WTC11 (cell line): ENCODE measurements at regions not wholly inside any gene's neighbourhood (a gene's known extent, or its start where the extent isn't known, plus 50 kb on each side); places are given as distances from the start of the nearest gene placed in this dataset.

Experiments
- CTCF ChIP-seq: fragments of 200-600 bp; IDR thresholded peaks from 2 replicates; pipeline ENCODE4 v1.8.0; 2022; ENCODE audit warnings: antibody characterized with exemption
- FOXP1 ChIP-seq: sonication (generic); formaldehyde crosslinking; IDR thresholded peaks from 2 replicates; pipeline ENCODE4 v1.8.0; 2022; ENCODE audit warnings: missing genetic modification reagents, mild to moderate bottlenecking, moderate library complexity, borderline replicate concordance
- JUN ChIP-seq: sonication (generic); formaldehyde crosslinking; IDR thresholded peaks from 2 replicates; pipeline ENCODE4 v1.8.0; 2023; ENCODE audit warnings: mild to moderate bottlenecking, missing genetic modification reagents
- MAX ChIP-seq: sonication (generic); formaldehyde crosslinking; IDR thresholded peaks from 2 replicates; pipeline ENCODE4 v1.8.0; 2022; ENCODE audit warnings: mild to moderate bottlenecking, missing genetic modification reagents
- SOX15 ChIP-seq: fragments of 250-450 bp; sonication (Bioruptor Pico); IDR thresholded peaks from 2 replicates; pipeline ENCODE4 v1.9.0; 2021; ENCODE audit warnings: mild to moderate bottlenecking
- USF2 ChIP-seq: sonication (generic); formaldehyde crosslinking; IDR thresholded peaks from 2 replicates; pipeline ENCODE4 v1.8.1; 2023; ENCODE audit warnings: mild to moderate bottlenecking, missing genetic modification reagents, moderate library complexity
- ZNF317 ChIP-seq: sonication (generic); formaldehyde crosslinking; IDR thresholded peaks from 2 replicates; pipeline ENCODE4 v1.8.1; 2023; ENCODE audit warnings: low read depth, mild to moderate bottlenecking, moderate library complexity, missing genetic modification reagents, borderline replicate concordance
- TF ChIP-seq, protein P1 (sequence below): sonication (generic); formaldehyde crosslinking; conservative IDR thresholded peaks from 2 replicates; pipeline ENCODE4 v1.8.1; 2022; ENCODE audit warnings: mild to moderate bottlenecking, missing genetic modification reagents
- TF ChIP-seq, protein P2 (sequence below): fragments of 250-450 bp; sonication (Bioruptor Pico); IDR thresholded peaks from 2 replicates; pipeline ENCODE4 v2.1.2; 2022; ENCODE audit warnings: mild to moderate bottlenecking, moderate library complexity

GRCh38 chr2:37842732-37843440 lies 82.2 kb upstream of the RMDN2 start:
- no peak for TF ChIP-seq SOX15 (CRISPR knock-in tag)
- no peak for TF ChIP-seq MAX (CRISPR knock-in tag)
- no peak for TF ChIP-seq CTCF
- TF ChIP-seq JUN (CRISPR knock-in tag): no peak
- TF ChIP-seq, protein P1, sequence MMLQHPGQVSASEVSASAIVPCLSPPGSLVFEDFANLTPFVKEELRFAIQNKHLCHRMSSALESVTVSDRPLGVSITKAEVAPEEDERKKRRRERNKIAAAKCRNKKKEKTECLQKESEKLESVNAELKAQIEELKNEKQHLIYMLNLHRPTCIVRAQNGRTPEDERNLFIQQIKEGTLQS (CRISPR knock-in tag): no peak
- TF ChIP-seq USF2: no peak
- TF ChIP-seq, protein P2, sequence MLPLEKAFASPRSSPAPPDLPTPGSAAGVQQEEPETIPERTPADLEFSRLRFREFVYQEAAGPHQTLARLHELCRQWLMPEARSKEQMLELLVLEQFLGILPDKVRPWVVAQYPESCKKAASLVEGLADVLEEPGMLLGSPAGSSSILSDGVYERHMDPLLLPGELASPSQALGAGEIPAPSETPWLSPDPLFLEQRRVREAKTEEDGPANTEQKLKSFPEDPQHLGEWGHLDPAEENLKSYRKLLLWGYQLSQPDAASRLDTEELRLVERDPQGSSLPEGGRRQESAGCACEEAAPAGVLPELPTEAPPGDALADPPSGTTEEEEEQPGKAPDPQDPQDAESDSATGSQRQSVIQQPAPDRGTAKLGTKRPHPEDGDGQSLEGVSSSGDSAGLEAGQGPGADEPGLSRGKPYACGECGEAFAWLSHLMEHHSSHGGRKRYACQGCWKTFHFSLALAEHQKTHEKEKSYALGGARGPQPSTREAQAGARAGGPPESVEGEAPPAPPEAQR: no peak
- TF ChIP-seq FOXP1 (CRISPR knock-in tag): no peak
- TF ChIP-seq ZNF317: no peak
